Activated effector memory CD4-positive, alpha-beta T cell treated with anti-CD3 and anti-CD28 coated beads, Interleukin-2, amount 50 U/mL, for 16 hours (primary cell): ENCODE measurements at regions not wholly inside any gene's neighbourhood (a gene's known extent, or its start where the extent isn't known, plus 50 kb on each side); places are given as distances from the start of the nearest gene placed in this dataset.

Experiments used
- DNase-seq: peaks from one replicate; pipeline ENCODE4 v3.0.0-alpha.2; 2020

DNA sequence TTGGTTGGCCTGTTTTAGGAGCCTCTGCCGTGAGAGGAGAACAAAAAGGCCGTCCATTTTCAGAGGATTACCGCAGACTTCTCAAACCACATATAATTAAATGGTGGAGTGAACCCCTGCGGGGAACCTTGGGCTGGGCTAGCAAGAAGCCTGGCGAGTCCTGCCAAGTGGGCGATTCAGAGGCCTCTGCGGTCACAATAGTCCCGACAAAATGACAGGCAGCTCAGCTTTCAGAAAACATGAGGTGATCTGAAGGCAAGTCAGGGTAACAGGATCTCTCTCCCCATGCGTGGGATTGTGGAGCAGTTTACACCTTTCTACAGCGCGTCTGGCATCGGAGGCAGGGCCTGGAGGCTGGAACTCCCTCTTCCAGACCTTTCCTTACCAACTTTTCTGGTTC lies 134.8 kb downstream of the ASB7 start:
- DNase-seq: no peak

DNA sequence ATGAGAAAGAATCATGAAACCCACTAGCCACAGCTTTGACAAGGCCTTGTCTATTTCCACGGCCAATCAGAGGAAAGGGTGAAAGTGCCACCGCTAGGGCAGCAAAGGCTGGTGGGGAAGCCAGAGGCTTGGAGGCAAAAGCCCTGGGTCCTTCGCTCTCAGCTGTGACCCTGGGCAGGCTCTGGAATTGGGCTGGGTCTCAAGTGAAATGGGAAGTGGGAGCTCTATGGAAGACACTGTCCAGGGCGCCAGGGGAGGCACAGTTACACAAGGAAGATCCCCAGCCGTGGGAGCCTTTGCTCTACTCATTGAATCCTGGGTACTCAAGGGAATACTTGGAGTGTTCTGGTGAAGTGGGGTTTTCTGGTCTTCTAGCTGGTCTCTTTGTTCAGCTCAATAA lies 136.2 kb downstream of the ASB7 start:
- no peak for DNase-seq

DNA sequence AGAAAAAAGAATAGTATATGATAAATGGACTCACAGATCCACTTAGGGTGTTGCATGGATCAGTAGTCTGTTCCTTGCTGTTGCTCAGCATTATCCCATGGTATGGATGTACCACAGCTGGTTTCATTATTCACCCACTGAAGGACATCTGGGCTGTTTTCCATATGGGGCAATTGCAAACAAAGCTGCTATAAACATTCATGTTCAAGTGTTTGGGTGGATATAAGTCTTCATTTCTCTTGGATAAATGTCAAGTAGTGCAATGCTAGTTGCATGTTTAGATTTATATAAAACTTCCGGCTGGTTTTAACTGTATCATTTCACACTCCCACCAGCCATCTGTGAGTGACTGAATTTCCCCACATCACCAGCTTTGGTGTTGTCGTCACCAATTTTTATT lies 137.7 kb downstream of the ASB7 start:
- DNase-seq: no peak

DNA sequence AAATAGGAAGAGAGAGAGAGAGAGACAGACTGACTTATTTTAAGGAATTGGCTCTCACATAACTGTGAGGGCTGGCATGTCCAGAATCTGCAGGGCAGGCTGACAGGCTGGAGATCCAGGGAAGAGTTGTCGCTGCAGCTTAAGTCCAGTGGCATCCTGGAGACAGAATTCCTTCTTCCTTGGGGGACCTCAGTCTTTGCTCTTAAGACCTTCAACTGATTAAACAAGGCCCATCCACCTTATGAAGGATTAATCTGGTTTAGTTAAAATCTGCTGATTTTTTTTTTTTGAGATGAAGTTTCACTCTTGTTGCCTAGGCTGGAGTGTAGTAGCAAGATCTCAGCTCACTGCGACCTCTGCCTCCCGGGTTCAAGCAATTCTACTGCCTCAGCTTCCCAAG lies 128.0 kb upstream of the ALDH1A3 start:
- DNase-seq: no peak

DNA sequence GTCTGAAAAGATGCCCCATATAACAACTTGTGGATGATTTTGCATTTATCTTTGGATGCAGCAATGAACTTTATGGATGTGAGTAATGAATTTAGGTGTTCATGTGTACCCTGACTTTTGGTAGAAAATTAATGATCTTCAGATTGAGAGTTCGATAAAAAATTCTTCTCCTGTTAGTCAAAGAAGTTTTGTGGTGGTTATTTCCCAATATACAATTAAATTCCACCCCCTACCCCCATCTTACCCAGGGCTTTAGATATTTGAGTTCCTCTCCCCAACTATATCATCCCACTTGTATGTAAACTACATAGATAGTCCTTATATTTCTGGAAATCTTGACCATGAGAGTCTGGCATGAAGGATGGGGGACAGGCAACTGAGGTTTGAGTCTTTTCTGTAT lies 126.1 kb upstream of the ALDH1A3 start:
- no peak for DNase-seq

DNA sequence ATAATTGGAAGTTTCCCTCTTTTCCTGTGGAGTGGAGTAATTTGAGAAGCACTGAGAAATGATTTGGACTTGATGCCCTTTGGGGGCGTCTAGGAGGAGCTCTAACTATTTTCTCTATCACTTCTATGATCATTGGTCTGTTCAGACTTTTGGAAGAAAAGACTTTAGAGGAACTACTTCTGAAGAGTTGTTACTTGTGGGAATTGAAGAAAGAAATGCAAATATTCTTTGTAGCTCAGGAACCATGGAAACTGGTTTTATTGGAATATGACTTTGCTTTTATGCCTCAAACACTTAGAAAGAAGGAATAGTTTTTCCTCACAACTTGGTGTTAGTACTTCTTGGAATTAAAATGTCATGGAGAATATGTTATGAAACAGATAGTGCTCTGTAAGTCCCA lies 122.0 kb upstream of the ALDH1A3 start:
- no peak for DNase-seq

DNA sequence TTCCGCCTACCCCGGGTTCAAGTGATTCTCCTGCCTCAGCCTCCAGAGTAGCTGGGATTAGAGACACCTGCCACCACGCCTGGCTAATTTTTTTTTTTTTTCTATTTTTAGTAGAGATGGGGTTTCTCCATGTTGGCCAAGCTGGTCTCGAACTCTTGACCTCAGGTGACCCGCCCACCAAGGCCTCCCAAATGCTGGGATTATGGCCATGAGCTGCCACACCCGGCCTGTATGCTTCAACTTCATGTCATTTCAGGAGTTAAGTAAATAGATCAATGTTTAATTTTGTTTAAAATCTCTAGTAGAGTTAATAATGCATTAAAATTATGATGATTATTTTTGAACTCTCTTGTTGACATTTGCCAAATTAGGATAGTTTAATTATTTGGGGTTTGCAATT lies 121.1 kb upstream of the ALDH1A3 start:
- peak; percentile 9 for DNase-seq

DNA sequence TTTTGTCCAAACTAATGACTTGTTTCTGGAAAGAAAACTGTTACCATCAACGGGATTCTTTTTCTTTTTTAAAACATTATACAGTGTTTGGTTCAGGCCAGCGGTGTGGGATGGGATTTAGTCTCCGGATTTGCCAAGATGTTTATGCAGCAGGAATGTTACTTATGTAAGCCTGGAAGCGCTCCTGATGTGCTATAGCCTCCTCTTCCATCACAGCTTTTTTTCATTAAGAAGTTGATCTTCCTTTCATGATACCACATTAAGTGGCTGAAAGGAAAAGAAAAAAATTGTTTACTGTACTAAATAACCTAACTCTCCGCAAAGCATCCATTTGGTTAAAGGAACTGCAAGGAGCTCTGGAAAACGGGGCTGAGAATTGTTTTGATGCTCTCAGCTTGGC lies 120.5 kb upstream of the ALDH1A3 start:
- peak; percentile 10 for DNase-seq

DNA sequence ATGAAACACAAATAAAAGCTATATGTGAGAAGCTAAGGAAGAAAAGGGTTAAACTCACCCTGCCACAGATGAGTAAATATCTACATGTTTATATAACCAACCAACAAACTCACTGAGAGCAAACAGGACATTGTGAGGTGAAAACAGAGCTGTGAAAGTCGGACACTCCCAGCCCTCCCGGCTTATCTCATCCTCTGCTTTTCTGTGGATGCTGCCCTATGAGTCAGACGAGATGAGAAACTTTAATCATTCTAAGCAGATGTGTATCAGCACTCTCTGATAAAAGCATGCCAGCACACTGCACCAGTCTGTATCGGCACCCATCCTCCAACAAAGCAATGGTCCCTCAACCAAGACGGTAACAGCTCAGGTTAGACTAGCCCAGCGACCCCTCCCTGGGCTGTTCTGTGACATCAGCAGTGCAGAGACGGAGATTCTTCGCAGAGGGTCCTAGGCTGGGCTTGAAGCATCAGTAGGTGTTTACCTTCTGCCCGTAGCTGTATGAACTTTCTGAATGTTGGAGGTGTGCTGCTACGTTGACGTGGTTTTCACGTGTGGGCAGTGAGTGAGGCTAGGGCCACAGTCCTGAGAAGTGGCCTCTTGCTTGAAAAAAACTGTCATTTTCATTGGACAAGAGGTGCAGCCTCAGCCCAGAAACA lies 119.8 kb upstream of the ALDH1A3 start:
- peak; percentile 41 for DNase-seq

DNA sequence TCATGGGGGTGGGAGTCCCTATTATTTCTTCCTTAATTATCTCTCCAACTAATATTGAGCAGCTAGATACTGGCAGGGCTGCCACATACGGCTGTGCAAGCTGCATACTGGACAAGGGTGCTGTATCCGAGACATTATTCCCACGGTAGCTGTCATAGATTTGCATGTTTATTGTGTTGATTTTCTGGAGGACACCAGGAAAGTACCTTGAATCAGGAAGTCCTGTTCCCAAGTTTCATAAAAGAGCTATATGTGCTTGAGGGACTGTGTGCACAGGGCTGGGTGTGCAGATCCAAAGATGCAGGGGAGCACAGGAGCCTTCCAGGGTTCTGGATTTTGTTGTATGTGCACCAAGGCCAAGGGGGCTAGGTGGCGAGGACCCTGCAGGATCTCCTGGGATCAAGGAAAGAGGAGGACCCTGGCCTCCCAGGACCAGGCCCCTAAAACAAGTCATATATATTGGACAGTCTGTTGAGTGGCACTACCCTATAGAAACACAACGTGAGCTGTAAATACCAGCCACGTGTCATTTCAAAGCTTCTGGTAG lies 119.2 kb upstream of the ALDH1A3 start:
- DNase-seq: peak; percentile 14

DNA sequence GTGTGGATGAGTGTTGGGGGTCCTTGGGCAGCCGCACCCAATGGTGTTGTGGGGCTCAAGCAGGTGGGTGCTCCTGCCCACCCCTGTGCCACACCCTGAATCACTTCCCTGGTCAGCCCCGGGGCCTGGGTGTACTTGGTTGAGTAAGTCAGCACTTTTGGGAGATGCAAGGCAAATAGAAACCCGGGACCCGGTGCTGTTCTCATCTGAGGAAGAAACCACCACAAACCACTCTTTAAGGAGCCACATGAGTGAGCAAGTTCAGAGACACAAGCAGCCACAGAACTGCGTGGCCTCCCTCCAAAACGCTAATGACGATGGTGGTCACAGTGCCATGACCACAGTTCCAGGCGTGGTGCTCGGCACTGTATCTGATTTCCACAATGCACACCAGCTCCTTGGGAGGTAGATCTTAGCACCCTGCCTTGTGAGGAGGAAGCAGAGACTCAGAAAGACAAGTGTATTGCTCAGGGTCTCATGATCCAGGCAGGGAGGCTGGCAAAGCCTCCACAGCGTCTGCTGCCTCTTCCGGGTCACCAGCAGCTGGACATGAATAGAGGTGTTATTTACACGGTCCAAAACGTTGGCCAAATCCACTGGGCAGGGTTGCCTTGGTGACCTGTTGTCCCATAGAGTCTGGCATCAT lies 118.2 kb upstream of the ALDH1A3 start:
- peak; percentile 19 for DNase-seq

DNA sequence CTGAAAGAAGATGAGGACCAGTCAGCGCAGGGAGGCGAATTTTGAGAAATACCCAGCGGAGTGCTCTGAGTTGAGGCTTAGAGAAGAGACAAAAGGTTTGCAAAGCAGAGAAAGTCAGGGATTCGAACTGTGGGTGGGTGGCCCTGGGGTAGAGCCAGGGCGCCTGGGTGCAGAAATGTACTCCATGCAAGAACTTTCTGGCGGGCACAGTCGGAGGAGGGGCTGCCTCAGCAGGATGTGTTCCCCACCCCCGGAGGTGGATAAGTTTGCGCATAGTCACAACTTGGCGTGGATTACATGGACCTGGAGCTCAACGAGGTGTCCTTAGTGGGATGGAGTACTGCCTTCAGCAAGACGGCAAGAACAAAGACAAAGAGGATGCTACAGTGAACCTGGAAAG lies 117.3 kb upstream of the ALDH1A3 start:
- peak; percentile 41 for DNase-seq

DNA sequence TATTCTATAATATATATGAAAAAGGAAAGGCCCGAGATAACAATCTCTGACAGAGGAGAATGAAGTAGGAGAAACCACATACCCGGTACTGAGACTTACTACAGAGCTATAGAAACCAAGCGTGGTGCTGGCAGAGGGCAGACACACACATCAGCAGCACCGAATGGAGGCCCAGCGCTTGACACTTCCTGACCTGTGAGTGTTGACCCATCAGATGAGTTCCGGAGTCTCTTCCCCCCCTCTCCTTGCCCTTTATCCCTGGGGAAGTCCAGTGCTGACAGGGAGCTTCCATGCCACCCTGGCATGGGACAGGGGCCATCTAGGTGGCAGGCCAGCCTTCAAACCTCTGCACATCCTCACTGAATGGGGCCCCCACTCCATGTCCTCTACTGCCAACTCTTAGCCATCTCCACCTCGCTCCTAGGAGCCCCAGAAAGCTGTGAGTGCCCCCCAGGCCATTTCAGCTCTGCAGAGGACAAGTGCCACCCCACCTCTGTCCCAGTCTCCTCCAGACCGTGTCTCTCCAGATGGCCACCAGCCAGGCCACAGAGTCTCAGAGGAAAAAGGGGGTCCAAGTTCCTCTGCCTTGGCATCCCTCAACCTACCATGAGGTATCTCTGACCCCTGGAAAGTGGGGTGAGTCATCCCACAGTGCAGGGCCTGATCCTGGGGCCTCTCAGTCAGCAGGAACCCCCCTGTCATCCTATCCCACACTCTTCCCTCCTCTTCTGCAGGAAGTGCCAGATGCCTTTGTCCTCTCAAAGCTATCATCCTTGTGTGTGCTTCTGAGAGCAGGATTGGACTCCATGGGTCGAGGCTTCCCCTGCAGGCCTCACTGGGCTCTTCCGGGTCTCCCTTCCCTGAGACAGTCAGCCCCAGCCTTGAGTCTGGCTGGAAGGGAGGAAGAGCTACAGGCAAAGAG lies 116.5 kb upstream of the ALDH1A3 start:
- DNase-seq: peak; percentile 57

DNA sequence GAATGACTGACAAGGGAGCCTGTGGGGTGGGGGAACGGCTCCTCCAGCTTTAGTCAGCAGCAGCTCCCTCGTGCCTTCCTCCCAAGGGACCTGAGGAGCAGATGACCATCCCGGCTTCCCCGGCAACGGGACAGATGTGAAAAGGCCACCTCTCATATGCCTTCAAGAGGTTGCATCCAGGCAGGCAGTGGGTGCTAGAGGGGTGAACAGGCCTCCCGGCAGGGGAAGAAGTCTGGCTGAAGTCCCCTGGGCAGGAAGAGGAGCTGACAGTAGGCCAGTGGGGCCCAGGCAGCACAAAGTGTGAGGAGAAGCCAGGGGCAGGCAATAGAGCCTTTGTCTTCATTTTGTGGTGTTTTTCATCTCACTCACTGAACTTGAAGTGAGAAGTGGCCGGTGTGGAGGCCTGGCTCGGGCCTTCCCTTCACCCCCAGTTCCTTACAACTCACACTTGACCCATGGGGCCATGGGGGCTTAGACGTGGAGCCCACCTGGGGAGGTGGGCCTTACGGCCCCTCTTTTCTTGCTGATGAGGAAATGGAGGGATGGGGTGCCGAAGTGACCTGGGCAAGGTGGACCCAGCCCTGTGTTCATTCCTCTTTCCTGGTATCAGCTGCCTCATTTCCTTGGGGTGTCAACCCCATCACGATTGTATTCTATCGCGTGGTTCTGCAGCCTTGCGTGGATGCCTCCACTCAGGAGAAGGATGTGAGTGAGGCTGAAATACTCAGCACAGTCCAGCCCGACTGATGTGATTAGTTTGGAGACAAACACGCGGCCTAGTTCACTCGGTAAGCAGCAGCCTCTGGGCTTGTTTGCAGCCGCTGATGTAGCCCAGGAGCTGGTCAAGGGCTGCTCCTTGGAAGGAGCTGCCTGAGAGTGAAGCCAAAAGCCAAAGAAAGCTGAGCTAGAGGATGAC lies 115.5 kb upstream of the ALDH1A3 start:
- DNase-seq: peak; percentile 42

DNA sequence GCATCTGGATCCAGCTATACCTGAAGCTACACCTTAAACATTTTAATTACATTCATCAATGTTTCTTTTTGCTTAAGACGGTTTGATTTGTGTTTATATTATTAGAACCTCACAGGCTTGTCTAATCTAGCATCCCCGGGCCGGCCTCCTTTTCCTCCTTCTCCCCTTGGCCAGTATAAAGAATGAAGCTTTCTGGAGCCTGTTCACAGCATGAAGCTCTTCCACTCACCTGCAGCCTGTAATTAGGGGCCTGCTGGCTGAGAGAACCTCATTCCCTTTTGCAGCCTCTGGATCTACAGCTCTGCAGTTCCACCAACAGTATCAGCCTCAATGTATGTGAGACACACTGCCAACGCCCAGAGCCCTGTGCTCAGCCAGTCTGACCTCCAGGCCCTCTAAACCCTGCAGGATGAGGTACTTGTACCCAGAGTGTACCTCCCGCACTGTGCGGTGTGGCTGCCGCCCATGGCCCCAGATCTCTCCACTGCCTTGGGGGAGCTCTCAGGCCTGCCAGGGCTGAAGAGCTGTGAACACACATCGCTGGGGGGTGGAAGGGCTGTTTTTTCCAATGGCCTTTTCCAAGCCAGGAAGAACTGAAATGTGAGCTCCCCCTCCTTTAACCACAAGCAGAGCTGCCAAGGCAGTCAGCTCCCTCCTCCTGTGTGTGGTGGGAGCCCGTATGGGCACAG lies 114.7 kb upstream of the ALDH1A3 start:
- peak; percentile 42 for DNase-seq

DNA sequence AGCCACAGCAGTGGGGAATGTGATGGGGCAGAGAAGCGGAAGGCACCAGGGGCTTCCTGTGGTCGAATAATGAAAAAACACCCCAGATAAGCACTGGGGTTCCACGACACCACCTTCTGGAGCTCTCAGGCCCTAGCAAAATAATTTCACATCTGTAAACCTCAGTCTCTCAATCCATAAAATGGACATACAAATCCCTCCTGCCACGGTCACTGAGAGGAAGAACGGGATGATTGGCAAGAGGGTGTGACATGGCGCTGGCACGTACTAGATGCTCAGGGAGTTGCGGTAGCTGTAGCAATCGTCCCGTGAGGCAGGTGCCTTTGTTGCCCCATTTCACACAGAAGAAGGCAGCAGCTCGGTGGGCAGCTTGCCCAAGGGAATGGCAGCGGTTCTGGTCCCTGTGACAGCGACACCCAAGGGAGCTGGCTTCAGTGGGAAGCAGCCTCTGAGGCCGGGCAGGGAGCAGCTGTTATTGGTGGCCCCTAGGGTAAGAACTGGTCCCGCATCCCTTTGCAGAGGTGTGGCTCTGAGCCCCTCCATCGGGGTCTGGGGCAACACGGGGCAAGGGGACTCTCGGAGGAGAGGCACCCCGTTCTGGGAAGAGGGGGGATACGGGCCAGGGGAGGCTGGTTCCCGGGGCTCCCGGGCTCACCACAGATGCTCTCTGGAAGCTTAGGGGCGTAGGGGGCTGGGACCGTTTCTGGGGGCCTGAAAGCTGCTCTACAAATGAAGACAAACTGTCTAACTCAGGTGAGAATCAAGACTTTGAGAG lies 114.0 kb upstream of the ALDH1A3 start:
- peak; percentile 39 for DNase-seq

DNA sequence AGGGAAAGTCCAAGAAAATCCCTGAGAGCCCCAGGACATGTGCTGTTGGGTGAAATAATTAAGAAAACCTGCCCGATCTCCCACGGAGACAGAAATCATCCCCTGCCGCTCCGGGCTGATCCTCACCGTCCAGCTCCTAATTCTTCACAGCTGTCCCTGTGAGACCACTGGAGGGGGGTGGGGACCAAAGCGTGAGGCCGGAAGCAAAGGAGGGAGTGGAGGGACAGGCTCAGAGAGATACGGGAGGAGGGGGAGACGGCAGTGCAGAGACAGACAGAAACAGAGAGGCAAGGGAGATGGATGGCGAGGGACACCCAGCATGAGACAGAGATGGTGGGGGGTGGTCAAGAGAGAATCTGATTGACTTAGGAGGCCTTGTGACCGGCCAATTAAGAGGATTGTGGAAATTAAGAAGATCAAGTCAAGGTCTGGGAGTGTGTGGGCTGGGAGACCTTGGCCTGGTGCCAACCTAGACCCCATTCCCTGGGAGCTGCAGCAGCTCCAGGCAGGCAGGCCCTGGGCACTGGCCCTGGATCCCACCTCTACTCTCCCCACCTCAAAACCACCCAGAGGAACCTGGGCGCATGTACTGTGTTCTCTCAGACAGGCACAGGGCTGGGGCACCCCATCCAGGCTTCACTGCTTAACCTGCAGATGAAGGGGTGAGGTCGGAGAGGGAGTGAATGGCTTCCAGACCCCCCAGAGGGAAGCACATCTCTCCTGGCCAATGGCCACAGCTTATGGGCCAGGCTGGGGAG lies 113.2 kb upstream of the ALDH1A3 start:
- DNase-seq: peak; percentile 43

DNA sequence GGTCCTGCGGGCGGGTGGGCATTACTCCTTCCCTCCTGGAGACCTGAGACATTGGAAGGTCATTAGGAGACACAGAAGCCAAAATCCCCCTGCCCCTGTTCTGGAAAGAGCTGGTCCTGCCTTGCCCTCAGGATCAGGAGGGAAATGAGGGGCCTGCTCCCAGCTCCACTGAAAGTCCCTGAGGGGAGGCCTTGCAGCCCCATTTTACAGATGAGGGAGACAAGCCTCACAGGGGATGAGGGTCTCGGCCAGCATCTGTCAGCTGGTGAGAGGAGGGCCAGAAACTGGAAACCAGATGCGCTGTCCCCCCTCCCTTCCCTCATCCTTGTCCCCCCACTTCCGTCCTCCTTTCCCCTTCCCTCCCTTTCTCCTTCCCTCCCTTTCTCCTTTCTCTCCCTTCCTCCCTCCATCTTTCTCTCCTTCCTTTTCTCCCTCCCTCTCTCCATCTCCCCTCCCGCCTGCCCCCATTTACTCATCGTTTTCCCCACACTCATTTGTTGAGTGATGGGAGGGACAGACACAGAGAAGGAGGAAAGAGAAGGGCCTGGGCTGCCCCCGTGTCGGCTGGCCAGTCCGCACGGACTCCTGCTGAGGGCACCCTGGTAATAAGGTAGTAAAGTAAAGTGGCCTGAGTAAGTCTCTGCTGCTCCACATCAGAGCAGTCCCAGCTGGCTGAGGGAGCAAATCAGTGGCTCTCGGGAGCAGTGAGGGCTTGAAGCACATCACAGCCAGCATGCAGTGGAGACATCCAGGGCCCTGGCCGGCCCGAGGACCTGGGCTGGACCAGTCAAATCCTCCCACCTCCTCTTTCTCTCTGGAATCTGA lies 112.4 kb upstream of the ALDH1A3 start:
- peak; percentile 55 for DNase-seq

DNA sequence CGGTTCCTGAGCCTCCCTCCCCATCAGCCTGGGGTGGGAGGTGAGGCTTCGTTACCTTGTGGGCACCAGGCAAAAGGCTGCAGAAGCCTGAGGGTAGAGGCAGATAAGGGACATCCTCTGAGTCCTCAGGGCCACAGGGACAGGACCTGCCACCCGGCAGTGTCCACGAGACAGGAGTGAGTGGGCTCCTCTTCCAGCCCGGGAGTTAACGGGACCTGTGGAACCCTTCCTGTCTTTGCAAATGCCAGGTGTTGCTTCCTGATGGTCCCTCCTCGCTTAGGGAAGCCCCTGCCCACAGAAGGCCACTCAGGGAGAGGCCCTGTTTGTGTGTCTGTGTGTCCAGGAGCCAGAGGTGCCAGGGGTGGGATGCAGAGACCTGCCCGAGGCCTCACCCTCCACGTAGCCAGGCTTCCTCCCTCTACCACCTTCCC lies 111.1 kb upstream of the ALDH1A3 start:
- peak; percentile 19 for DNase-seq
